HG02623 (cell line): ENCODE measurements at regions not wholly inside any gene's neighbourhood (a gene's known extent, or its start where the extent isn't known, plus 50 kb on each side); places are given as distances from the start of the nearest gene placed in this dataset.

Source experiments
- ATAC-seq: cut with Tn5 transposase; IDR thresholded peaks from one replicate; pipeline ENCODE4 v1.9.1; 2021; ENCODE audit warnings: moderate library complexity; ENCODE audit not compliant: unreplicated experiment

DNA sequence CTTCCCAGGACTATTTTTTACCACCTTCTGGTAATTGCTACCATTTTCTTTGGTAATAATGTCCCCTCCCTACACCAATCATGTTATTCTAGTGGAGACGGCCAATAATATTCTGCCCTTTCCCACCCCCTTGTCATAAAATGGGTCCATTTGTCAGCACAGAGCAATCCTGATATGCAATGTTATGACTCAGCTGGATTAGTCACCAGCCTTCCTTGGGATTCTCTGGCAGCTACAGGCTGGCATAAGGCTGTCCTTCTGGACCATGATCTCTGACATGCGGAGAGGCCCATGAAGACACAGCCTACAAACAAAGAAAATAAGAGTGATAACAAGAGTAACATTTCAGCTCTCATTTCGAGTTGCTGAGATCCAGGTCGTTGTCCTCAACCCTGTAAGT lies 222.0 kb upstream of the CPNE8 start:
- no peak for ATAC-seq

DNA sequence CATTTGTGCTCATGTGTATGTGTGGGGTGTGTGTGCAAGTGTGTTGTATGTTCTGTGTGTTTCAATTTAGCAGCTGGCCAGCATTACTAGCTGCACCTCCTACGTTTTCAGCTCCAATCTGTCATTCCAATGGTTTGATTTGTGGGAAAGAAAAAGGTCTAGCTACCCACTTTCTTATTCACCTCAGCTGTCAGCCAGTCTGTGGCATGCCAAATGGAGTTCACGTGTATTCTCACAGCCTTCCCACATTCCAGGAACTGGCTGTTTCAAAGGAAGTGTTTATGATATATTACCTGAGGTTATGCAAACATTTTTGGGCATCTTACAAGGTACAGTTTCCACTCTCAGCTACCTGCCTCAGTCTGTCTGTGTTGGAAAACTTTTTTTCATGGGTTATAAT lies 220.2 kb upstream of the CPNE8 start:
- ATAC-seq: no peak

DNA sequence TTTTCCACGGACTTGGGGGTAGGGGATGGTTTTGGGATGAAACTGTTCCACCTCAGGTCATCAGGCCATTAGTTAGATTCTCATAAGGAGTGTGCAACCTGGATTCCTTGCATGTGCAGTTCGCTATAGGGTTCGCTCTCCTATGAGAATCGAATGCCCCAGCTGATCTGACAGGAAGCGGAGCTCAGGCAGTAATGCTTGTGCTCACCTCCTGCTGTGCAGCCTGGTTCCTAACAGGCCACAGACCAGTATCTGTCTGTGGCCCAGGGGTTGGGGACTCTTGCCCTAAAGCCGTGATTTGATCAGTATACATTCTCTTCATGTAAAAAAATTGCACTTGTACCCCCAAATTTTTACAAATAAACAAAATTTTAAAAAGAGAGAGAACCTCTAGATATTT lies 219.4 kb upstream of the CPNE8 start:
- ATAC-seq: no peak

DNA sequence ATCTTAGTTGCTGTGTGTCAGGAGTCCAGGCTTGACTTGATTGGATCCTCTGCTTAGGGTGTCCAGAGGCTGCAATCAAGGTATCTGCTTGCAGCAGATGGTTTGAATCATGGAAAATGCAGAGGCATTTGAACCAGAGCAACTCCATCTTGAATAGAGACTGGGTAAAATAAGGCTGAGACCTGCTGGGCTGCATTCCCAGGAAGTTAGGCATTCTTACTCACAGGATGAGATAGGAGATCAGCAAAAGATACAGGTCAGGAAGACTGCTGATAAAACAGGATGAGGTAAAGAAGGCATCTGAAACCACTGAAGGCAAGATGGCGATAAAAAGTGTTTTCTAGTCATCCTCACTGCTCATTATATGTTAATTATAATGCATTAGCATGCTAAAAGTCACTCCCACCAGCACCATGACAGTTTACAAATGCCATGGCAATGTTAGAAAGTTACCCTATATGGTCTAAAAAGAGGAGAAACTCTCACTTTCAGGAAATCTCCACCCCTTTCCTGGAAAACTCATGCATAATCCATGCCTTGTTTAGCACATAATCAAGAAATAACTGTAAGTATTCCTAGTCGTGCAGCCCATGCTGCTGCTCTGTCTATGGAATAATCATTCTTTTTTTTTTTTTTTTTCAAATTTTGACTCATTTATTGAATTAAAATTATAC lies 218.3 kb upstream of the CPNE8 start:
- no peak for ATAC-seq

DNA sequence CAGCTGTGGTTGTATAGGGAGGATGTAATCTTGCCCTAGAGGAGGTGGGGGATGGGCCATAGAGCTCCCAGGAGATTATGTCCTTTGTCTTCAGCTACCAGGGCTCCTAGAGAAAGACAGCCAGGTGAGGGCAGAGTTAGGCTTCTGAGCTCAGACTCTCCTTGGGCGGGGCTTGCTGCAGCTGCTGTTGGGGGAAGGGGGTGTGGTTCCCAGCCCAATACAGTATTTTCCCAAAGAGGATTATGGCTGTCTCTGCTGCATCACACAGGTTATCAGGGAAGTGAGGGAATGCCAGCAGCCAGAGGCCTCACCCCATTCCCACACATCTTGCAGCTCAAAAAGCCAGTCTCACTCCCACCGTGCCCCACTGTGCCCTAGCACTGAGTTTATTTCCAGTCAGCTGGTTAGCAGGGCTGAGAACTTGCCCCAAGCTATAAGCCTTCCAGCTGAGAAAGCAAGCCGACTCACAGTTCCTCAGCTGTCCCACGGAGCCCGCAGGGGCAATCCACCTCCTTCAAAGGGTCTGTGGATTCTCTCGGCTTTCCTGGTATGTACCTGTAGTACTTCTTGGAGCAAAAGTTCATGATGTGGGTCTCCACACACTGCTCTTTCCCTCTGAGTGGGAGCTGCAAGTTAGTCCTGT lies 217.3 kb upstream of the CPNE8 start:
- no peak for ATAC-seq

DNA sequence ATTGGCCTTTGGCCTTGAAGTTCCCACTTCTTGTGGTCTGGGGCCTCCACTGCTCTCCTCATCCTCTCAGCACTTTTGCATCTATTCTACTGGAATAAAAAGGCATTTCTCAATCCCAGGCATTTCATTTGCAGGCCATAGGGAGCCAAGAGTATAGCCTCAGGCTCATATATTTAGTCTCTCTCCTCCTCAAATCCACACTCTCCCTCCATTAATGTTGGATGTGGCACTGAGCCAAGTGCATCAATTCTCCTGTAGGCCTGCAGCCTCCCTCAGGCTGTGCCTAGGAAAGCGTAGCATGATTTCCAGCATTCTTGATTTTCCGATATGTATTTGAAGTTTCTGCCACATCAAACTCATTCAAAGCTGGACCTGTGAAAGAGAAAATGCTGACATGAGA lies 211.5 kb upstream of the CPNE8 start:
- ATAC-seq: no peak

DNA sequence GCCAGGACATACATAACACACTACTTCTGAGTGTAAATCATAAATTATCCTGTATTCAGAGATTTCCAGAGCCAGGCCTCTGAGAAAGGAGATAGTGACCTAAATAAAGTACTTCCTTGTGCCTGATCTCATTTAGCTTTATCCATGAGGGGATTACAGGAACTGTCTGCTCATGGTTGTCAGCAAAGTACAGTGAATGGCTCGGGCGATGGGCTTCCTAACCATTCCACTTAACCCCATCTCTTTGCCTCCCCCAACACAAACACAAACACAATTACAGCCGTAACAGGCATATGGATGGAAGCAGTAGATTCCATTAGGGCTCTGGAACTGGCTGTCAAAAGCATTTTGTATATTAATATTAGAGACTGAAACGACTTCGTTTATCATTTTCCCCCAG lies 206.7 kb upstream of the CPNE8 start:
- ATAC-seq: no peak

DNA sequence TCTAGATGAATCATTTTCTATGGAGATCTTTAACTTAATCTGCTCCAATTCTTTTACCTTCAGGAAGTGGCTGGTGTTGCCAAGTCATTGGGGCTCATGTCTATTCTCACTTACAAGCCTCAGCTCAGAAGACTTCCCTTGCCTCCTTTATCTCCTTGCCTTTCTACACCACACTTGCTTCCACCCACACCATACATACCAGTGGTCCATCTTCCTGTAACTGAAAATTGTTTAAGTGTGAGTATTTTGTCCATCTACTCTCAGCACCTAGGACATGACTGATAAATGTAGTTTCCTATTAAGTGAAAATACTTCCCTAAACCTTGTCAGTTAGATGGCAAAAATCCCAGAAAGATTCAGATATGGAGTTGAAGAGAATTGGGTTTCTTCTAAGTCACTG lies 199.7 kb upstream of the CPNE8 start:
- no peak for ATAC-seq

DNA sequence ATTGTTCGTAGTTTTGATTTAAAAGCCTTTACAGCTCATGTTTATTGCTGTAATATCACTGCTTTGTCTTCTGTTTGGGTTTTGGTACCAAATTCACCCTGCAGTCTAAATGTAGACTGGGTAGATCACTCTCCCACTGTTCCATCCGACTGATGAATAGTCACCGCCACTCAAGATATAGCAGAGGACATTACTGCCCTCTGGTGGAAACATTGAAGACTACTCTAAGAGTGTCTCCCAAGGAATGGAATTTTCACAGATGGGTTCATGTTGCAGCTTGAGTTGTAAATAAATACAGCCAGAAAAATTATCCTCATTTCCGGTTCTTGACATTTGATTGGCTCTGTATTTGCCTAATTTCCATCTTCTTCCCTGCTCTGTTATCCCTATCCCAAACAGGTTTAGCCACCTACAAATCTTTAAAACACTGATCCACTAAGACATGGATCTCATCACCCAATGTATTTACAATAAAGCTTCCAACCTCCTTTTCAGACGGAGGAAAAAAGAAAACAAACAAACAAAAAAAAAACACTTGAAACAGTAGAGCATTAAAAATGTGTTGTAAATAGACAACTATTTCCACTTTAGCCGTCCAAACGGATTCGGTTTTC lies 198.3 kb upstream of the CPNE8 start:
- peak; percentile 95 for ATAC-seq

DNA sequence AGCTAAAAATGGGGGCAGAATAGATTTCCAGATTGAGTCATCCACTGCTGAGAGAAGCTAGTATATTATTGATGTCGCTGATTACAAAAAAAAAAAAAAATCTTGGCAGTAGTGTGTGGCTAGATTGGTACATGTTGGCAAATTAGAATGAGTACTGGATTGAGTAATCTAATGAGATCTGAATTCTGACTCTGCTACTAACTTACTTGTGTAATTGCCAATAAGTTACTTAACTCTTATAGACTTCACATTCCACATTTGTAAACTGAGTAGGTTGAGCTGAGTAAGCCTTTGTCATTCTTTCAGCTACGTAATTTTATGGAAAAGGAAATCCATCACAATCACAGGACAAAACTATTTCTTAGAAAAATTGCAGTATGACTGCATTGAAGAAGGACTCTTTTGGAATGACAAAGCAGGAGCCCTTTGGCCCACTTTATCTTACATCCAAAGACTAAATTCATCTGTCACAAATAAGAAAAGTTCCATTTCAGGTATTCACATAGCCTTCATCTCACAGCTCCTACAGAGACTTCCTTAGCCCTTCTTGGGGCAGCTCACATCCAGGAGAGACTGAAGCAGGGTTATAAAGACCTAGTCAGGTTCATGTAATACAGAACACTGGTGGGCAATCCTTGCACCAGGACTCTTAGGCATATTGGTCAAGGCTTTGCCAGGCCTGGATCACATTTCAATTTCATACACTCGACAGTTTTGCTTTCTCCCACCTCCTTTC lies 197.3 kb upstream of the CPNE8 start:
- ATAC-seq: no peak

DNA sequence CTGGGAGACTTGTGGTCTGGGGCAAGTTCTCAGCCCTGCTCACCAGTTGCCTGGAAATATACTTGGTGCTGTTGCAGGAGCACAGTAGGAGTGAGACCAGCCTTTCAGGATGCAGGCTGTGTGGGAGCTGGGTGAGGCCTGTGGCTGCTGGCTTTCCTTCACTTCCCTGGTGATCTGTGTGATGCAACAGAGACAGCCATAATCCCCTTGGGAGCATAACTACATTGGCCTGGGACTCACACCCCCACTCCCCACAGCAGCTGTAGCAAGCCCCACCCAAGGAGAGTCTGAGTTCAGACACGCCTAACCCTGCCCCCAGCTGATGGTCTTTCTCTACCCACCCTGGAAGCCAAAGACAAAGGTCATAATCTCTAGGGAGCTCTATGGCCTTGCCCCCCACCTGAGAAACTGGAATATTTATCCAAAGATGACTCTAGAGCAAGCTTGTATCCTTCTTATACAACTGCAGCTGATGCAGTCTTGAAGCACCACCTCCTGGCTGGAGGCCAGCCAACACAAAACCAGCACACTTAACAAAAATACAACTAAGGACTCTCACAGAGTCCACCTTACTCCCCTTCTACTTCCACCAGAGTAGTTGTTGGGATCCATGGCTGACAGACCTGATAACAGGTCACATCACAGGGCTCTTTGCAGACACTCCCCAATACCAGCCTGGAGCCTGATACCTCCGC lies 190.4 kb upstream of the CPNE8 start:
- no peak for ATAC-seq

DNA sequence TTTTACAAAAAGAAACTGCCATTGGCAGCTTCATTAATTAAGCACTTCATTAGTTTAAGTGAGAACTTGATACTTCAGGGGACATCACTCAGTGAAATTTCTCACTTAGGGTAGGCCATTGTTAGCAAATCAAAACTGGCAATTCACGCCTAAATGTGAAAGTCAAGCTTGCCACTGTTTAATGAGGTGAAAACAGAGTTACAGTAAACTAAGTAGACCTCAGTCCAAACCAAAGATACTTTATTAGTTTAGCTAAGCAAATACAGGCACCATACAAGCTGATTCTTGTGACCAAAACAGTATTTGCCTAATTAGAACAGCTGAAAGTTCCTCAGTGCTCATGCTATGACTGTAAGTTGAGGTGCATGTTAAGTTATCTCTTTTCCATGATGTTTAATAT lies 176.5 kb upstream of the CPNE8 start:
- no peak for ATAC-seq

DNA sequence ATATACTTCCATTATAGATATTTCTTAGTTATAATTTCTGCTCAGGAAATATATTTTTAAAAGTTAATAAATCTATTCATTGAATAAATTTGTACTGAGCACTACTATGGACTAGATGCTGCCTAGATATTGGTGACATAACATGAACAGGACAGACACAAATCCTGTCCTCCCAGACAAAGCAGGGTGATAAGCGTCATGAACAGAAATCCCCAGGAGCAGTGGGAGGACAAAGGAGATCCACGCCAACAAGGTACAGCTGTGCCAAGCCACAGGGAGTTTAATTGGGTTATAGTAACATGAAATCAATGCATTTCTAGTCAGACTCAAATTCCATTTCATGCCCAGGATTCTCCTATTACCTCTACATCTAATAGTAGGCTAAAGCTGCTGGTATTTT lies 171.8 kb upstream of the CPNE8 start:
- no peak for ATAC-seq

DNA sequence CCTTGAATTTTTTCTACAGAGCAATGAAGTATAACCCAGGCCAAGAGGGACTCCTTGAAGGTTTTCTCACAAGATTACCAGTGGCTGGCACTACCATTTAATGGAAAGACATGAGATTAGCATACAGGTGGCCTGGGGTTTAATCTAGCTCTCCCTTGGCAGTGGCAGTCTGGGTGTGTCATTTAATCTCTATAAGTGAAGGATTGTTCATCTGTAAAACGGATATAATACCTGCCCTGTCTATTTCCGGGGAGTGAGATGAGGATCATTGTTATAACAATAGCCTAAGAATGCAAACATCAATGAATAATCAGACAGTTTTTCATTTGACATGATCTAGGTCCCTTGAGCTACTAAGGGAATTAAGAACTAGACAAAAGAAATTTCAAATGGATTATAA lies 168.7 kb upstream of the CPNE8 start:
- ATAC-seq: no peak

DNA sequence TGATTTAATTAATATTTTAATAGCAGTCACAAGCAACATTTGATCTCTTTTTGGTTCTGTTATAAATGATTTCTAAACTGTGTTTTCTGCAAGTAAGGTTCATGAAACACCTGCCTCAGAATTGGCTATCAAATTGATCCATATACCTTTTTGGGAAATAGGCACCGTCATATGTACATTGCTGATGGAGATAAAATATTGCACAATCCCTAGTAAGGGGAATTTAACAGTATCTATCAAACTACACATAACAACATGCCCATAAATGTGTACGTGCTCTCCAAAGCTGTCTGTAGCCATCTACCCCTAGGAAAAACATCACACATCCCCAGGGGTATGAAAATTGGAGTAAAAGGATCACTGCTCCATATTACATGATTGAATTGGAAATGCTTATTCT lies 167.3 kb upstream of the CPNE8 start:
- no peak for ATAC-seq

DNA sequence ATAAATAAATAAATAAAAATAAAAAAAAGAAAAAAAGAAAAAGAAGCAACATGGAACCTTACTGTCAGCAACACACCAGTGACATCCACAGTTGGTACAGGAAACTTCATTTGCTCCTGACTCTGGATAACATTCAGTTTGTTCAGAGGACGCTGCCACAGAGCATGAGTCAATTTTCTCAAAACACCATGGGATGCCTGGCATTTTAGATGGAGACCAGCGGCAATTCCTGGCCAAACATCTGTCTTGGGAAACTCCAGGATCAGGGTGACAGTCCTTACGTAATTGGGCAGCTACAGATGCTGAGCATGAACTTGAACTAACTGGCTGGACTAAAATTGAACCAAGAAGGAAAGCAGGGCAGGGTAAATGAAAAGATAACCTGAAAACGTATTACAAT lies 166.2 kb upstream of the CPNE8 start:
- no peak for ATAC-seq

DNA sequence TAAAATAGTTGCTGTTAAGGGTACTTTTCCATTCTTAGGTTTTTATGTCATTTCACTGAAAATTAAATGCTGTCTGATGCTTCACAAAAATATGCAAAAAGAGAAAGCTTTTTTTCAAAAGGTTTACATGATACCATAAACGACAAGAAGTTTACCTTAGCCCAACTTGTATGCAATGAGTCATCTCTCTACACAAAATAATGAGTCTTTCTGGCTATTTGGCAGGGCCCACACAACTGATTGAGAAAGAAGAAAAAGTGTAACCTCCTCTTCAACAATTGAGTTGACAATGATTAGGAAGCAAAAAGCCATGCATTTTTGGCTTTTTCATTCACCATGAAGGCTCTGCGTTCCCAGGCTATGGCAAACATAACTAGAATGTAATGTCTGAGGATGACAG lies 165.4 kb upstream of the CPNE8 start:
- ATAC-seq: no peak

DNA sequence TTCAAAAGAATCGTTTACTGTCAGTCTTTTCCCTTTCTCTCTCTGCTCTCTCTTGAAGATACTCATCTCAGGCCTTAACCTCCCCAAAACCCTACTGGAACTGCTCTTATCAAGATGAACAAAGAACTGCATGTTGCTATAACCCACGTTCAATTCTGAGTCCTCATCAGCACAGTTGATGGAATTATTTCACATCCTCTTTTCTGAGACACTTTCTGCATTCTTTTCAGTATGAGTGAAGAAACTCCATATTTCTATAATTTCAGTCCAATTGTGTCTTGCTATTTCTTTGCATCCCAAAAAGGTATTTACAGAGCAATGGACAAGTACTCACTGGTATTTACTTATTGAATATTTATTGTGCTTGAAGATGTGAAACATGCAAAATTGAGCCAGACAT lies 160.1 kb upstream of the CPNE8 start:
- no peak for ATAC-seq

DNA sequence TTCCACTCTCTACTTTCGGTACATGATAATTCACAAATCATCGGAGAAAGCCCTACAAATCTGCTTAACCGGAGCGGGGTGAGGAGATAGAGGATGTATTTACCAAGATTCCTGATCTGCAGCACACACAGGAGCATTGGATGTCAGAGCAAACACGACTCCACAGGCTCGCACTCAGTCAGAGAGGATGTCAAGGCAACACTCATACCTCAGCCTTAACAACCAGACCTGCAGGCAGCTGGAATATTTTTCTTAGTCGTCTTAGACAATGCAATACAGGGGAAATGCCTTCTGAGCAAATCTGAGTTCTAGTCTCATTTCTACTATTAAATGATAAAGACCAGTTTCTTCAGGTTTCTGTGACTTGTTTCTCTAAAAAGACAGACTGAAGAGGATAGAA lies 159.3 kb upstream of the CPNE8 start:
- ATAC-seq: no peak

DNA sequence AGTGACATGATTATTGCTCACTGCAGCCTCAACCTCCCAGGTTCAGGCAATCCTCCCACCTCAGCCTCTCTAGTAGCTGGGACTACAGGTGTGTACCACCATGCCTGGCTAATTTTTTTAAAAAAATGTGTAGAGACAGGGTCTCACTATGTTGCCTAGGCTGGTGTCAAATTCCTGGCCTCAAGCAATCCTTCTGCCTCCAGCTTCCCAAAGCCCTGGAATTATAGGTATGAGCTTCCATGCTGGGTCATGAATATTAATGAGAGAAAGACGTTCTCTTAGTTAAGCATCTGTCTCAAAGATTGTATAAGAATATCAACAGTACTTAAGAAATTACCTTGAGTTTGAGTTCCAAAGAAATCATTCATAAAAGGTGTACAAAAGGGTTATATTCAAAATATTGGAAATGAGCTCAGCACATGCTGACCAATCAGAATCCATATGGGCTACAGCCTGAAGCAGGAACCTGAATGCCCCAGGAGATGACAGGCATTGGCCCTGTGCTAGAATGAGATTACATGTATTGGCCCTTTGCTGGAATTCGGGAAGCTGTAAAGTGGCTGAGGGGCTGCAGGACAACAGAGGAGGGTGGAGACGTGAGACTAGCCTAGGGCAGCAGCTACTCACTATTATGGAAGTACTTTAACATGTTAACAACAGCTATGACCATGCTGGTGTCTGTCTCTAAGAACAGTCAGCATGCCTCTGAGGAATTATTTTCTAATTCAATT lies 157.0 kb upstream of the CPNE8 start:
- ATAC-seq: no peak

DNA sequence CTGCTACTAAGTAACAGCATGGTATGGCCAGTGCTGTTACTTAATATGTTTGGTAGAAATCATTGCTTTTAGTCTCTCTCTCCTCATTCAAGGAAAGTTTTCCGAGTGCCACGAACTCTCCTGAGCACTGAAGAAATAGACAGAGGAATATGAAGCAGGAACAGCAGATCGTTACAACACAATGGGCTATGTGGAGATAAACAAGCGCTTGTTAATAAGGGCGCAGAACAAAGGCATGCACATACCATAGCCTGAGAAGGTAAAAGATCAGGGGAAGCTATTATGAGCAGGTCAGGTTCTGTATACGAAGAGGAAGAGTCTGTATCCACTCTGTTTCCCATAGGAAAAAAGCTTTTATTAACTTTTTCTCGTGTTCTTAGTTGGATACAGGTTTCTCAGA lies 156.2 kb upstream of the CPNE8 start:
- ATAC-seq: no peak
